CD14-positive monocyte (primary cell): ENCODE measurements at regions not wholly inside any gene's neighbourhood (a gene's known extent, or its start where the extent isn't known, plus 50 kb on each side); places are given as distances from the start of the nearest gene placed in this dataset.

Experiments used
- DNase-seq, 3 donors: peaks; one replicate each; pipeline ENCODE4 v3.0.0-alpha.2; 2011 to 2022
- H2AFZ ChIP-seq: 2 replicates; pipeline ENCODE4 v1.6.0; 2012; ENCODE audit warnings: mild to moderate bottlenecking, low read depth, low read length, inconsistent platforms; ENCODE audit not compliant: insufficient read depth, poor library complexity, severe bottlenecking
- H3K27ac ChIP-seq, 2 donors: 1 replicate in 1 of 2; 2 replicates in 1 of 2; pipeline ENCODE4 v1.5.1; 2012 to 2013; ENCODE audit warnings: low read length in 2 of 2, control low read depth in 1 of 2, inconsistent platforms in 1 of 2, low read depth in 1 of 2, mild to moderate bottlenecking in 1 of 2
- H3K27me3 ChIP-seq, 2 donors: one replicate each; pipeline versions ENCODE4 v1.6.0 to v1.6.1; 2011 to 2013; ENCODE audit warnings: low read length in 2 of 2; ENCODE audit not compliant: control insufficient read depth in 2 of 2, insufficient read depth in 2 of 2
- H3K36me3 ChIP-seq, 2 donors: replicated peaks in 1 of 2; 1 replicate in 1 of 2; 2 replicates in 1 of 2; pipeline versions ENCODE4 v1.5.1 to v1.6.1; 2012 to 2013; ENCODE audit warnings: low read length in 2 of 2, control low read depth in 1 of 2, inconsistent platforms in 1 of 2, mild to moderate bottlenecking in 1 of 2; ENCODE audit not compliant: insufficient read depth in 2 of 2, control insufficient read depth in 1 of 2
- H3K4me1 ChIP-seq, 2 donors: 1 replicate in 1 of 2; 2 replicates in 1 of 2; pipeline versions ENCODE4 v1.5.1 to v1.6.1; 2012 to 2013; ENCODE audit warnings: low read length in 2 of 2, control low read depth in 1 of 2, inconsistent platforms in 1 of 2, mild to moderate bottlenecking in 1 of 2, moderate library complexity in 1 of 2; ENCODE audit not compliant: insufficient read depth in 2 of 2, control insufficient read depth in 1 of 2
- H3K4me2 ChIP-seq: replicated peaks from 2 replicates; pipeline ENCODE3; 2012; ENCODE audit warnings: low read length, moderate library complexity, mild to moderate bottlenecking; ENCODE audit not compliant: poor library complexity, severe bottlenecking; ENCODE audit errors: extremely low read depth
- H3K4me3 ChIP-seq, 3 experiments: fragments of 200-600 bp in 1 of 3; sonication (generic) in 1 of 3; replicated peaks in 1 of 3; 1 replicate in 2 of 3; 2 replicates in 1 of 3; pipeline ENCODE4 v1.5.1; 2011 to 2013; ENCODE audit warnings: low read length in 3 of 3, mild to moderate bottlenecking in 3 of 3, control low read depth in 2 of 3, low read depth in 2 of 3, inconsistent platforms in 1 of 3, moderate library complexity in 1 of 3
- H3K79me2 ChIP-seq: 2 replicates; pipeline ENCODE4 v1.6.0; 2012; ENCODE audit warnings: mild to moderate bottlenecking, control low read depth, inconsistent platforms, low read length, moderate library complexity; ENCODE audit not compliant: insufficient read depth
- H3K9ac ChIP-seq: 2 replicates; pipeline ENCODE4 v1.6.0; 2017; ENCODE audit warnings: low read length, mild to moderate bottlenecking; ENCODE audit not compliant: insufficient read depth, poor library complexity, severe bottlenecking
- H3K9me3 ChIP-seq, 2 donors: replicated peaks in 1 of 2; 1 replicate in 1 of 2; 2 replicates in 1 of 2; pipeline versions ENCODE4 v1.5.1 to v1.6.1; 2012 to 2013; ENCODE audit warnings: low read length in 2 of 2, control low read depth in 1 of 2; ENCODE audit not compliant: control insufficient read depth in 1 of 2, insufficient read depth in 1 of 2
- H4K20me1 ChIP-seq: 2 replicates; pipeline ENCODE4 v1.6.0; 2012; ENCODE audit warnings: mild to moderate bottlenecking, low read length, control low read depth, moderate library complexity; ENCODE audit not compliant: insufficient read depth
- H3K27ac Mint-ChIP-seq, 7 donors: one replicate each; pipeline ENCODE4 v1.8.0; 2020; ENCODE audit warnings: mild to moderate bottlenecking in 7 of 7, mixed read lengths in 7 of 7, moderate library complexity in 6 of 7, inconsistent platforms in 2 of 7
- H3K27me3 Mint-ChIP-seq, 3 donors: one replicate each; pipeline ENCODE4 v1.8.0; 2021 to 2022; ENCODE audit warnings: low read depth in 3 of 3, mild to moderate bottlenecking in 3 of 3, mixed read lengths in 3 of 3, moderate library complexity in 3 of 3, inconsistent platforms in 1 of 3
- H3K36me3 Mint-ChIP-seq, 2 donors: one replicate each; pipeline ENCODE4 v1.8.0; 2020; ENCODE audit warnings: mixed read lengths in 2 of 2, inconsistent platforms in 1 of 2, mild to moderate bottlenecking in 1 of 2
- H3K4me1 Mint-ChIP-seq: one replicate; pipeline ENCODE4 v1.8.0; 2020; ENCODE audit warnings: mild to moderate bottlenecking, mixed read lengths
- H3K4me3 Mint-ChIP-seq, 2 donors: one replicate each; pipeline ENCODE4 v1.8.0; 2020; ENCODE audit warnings: mild to moderate bottlenecking in 2 of 2, mixed read lengths in 2 of 2, moderate library complexity in 1 of 2
- H3K9me3 Mint-ChIP-seq, 7 donors: one replicate each; pipeline ENCODE4 v1.8.0; 2020 to 2022; ENCODE audit warnings: mixed read lengths in 7 of 7, mild to moderate bottlenecking in 6 of 7, moderate library complexity in 6 of 7, inconsistent platforms in 2 of 7
- WGBS: methylation state at CpG from one replicate; pipeline ENCODE4 v1.1.5; 2013; ENCODE audit warnings: missing lambda C conversion rate; ENCODE audit not compliant: insufficient coverage; 5-methylcytosine and 5-hydroxymethylcytosine counted together
- intact Hi-C, 2 donors: fragments of 100-400 bp; cut with micrococcal nuclease; formaldehyde crosslinking; loops; one replicate each; pipeline versions ENCODE4 v1.15.0 to v1.15.1; 2023
- TF ChIP-seq, protein P1 (sequence below): fragments of 200-600 bp; IDR thresholded peaks from one replicate; pipeline ENCODE4 v1.8.0; 2022; ENCODE audit warnings: antibody characterized with exemption, mild to moderate bottlenecking

DNA sequence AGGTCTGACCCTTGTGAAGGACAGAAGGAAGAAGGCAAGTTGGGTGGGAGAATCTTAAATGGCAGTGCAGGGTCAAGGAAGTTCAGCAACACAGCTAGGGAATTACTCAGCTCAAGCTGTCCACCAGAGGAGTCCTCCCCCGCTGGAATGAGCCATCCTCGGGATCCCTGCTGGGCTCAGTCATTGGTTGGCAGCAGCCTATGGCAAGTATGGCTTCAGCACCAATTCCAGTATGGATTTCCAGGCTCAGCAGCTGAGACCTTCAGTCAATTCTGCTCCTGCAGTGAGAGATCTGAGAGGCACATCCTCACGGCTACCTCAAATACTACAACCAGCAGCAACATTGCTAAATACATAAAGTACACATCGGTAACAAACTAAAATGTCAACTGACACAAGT lies 280.6 kb upstream of the PIK3R1 start:
- Histone ChIP-seq H3K36me3 (no peaks in the 10 kb centered on the region), H3K4me3 (no peak overlapping the region), H3K4me1 (peaks cover 0 to 4% of the 10 kb centered on the region in 2 donors), H3K9ac (no peak overlapping the region), H4K20me1 (no peaks in the 10 kb centered on the region), H3K9me3 (no peaks in the 10 kb centered on the region), H3K4me2 (no peak overlapping the region), H3K27ac (no peak overlapping the region), H3K79me2 (no peaks in the 10 kb centered on the region), H2AFZ (no peak overlapping the region), H3K27me3 (no peaks in the 10 kb centered on the region)
- Mint-ChIP-seq H3K4me1 (peaks cover 6% of the 10 kb centered on the region), H3K4me3 (no peak overlapping the region), H3K9me3 (peaks cover 0 to 9% (median 3%) of the 10 kb centered on the region in 7 donors), H3K27ac (no peak overlapping the region), H3K36me3 (no peaks in the 10 kb centered on the region), H3K27me3 (no peaks in the 10 kb centered on the region)
- TF ChIP-seq, protein P1, sequence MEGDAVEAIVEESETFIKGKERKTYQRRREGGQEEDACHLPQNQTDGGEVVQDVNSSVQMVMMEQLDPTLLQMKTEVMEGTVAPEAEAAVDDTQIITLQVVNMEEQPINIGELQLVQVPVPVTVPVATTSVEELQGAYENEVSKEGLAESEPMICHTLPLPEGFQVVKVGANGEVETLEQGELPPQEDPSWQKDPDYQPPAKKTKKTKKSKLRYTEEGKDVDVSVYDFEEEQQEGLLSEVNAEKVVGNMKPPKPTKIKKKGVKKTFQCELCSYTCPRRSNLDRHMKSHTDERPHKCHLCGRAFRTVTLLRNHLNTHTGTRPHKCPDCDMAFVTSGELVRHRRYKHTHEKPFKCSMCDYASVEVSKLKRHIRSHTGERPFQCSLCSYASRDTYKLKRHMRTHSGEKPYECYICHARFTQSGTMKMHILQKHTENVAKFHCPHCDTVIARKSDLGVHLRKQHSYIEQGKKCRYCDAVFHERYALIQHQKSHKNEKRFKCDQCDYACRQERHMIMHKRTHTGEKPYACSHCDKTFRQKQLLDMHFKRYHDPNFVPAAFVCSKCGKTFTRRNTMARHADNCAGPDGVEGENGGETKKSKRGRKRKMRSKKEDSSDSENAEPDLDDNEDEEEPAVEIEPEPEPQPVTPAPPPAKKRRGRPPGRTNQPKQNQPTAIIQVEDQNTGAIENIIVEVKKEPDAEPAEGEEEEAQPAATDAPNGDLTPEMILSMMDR, result no peak
- DNase-seq, result no peak
- WGBS, result 100% methylated on average over 2 of the region's 4 CpGs
- intact Hi-C loops, result no loop called here

DNA sequence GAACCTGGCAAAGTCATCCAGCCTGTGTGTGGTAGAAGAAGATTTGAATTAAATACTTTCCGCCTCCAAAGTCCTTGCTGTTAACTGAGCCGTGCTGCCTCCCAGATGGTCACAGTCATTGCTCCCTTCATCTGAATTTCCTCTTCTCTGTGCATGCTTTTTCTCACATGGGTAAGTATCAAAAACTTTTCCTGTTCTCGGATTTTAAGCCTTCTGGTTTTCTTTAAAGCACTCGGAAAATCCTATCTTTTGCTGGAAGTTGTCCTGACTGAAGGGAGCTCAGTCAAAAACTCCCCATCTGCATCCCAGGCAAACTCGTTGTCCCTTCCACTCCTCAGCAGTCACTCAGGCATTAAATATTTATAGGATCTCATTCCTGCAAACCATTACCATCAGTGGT lies 290.0 kb upstream of the PIK3R1 start:
- Mint-ChIP-seq H3K27me3 (no peaks in the 10 kb centered on the region), H3K36me3 (no peaks in the 10 kb centered on the region), H3K9me3 (peaks cover 0 to 2% (median 1%) of the 10 kb centered on the region in 7 donors), H3K4me3 (no peak overlapping the region), H3K4me1 (no peaks in the 10 kb centered on the region), H3K27ac (no peak overlapping the region)
- Histone ChIP-seq H2AFZ (no peak overlapping the region), H4K20me1 (no peaks in the 10 kb centered on the region), H3K4me1 (no peaks in the 10 kb centered on the region), H3K4me3 (no peak overlapping the region), H3K36me3 (no peaks in the 10 kb centered on the region), H3K79me2 (no peaks in the 10 kb centered on the region), H3K9me3 (no peaks in the 10 kb centered on the region), H3K27ac (no peak overlapping the region), H3K27me3 (no peaks in the 10 kb centered on the region), H3K9ac (no peak overlapping the region), H3K4me2 (no peak overlapping the region)
- intact Hi-C loops, result no loop called here
- TF ChIP-seq, protein P1, result no peak
- WGBS, result 86% methylated on average over 1 of the region's 5 CpGs
- no peak for DNase-seq
